ENCODE measurements at regions not wholly inside any gene's neighbourhood (a gene's known extent, or its start where the extent isn't known, plus 50 kb on each side); places are given as distances from the start of the nearest gene placed in this dataset.

DNA sequence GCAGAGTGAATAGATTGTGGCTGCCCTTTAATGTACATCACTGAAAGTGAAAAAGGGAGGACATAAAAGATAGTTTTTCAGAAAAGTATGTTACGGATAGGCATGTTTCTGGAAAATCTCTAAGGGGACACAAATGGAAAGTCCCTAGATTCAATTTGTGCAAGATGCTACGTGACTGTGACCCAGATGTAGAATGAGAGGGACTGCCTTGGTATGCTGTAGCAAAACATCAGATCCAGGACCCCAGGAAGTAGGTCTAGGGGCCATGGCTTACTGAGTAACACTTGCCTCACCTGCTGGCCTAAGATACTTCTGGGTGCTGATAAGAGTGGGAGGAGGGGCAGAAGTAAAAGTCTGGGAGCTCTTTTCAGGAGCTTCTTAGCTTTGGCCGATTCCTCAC is 191.2 kb upstream of the PHYHIPL start:
- TF ChIP-seq POLR2AphosphoS5 (IDR thresholded peaks at IDR 0.05; ENCODE audit: low read depth, low read length) = no peak
- no peak for TF ChIP-seq POLR2A (IDR thresholded peaks at IDR 0.05; ENCODE audit: low read depth, low read length)
- TF ChIP-seq SPI1 (IDR thresholded peaks at IDR 0.05; ENCODE audit: low read depth, low read length) = no peak
- no peak for TF ChIP-seq TAF1 (IDR thresholded peaks at IDR 0.05; ENCODE audit: low read depth, low read length)
- TF ChIP-seq POU2F2 (IDR thresholded peaks at IDR 0.05; ENCODE audit: low read depth, low read length) = no peak
- no peak for TF ChIP-seq PAX5 (IDR thresholded peaks at IDR 0.05; ENCODE audit: insufficient read depth, low read length, severe bottlenecking)

Data from GM12891 (cell line).